Caki2 (cell line): ENCODE measurements at regions not wholly inside any gene's neighbourhood (a gene's known extent, or its start where the extent isn't known, plus 50 kb on each side); places are given as distances from the start of the nearest gene placed in this dataset.
"Not testable (repeated sequence)": the region's sequence is repeated elsewhere in the genome, so short reads cannot be mapped to it uniquely, and the experiment has no call there.

Experiments used
- DNase-seq: peaks from one replicate; pipeline ENCODE4 v3.0.0-alpha.2; 2015; ENCODE audit warnings: low read depth
- in situ Hi-C: cut with HindIII; loops from 2 replicates; pipeline ENCODE4 v1.10.0; 2016; ENCODE audit warnings: low sequenced_read_pairs, low pct_unique_long_range_greater_than_20kb, mixed read lengths

- no peak for DNase-seq
- in situ Hi-C loops, result no loop called here
Observed at GRCh38 chr4:178148106-178148505, 705.9 kb upstream of the AGA start.

GRCh38 chr4:178165251-178165950, 723.2 kb upstream of the AGA start:
- DNase-seq, result no peak
- in situ Hi-C loops, result no loop called here

- DNase-seq, result no peak
- in situ Hi-C loops, result no loop called here
Observed at GRCh38 chr4:178165951-178166308, 723.7 kb upstream of the AGA start.

GRCh38 chr4:178173771-178174170, 731.5 kb upstream of the AGA start:
- in situ Hi-C loops, result no loop called here
- no peak for DNase-seq

- no peak for DNase-seq
Observed at GRCh38 chr4:178174756-178175155, 732.5 kb upstream of the AGA start.

GRCh38 chr4:178185517-178185916, 743.3 kb upstream of the AGA start:
- no peak for DNase-seq
- in situ Hi-C loops, result no loop called here

More at GRCh38 chr4:178174756-178175155, 732.5 kb upstream of the AGA start:
- in situ Hi-C loops, result no loop called here

- in situ Hi-C loops, result no loop called here
- DNase-seq, result no peak
Observed at GRCh38 chr4:178192611-178193010, 750.4 kb upstream of the AGA start.

GRCh38 chr4:178196751-178197374, 754.6 kb upstream of the AGA start:
- in situ Hi-C loops, result no loop called here
- DNase-seq, result no peak

GRCh38 chr4:178198691-178199090, 756.5 kb upstream of the AGA start:
- in situ Hi-C loops, result no loop called here
- DNase-seq, result no peak

- no peak for DNase-seq
- in situ Hi-C loops, result no loop called here
Observed at GRCh38 chr4:178202422-178202821, 760.2 kb upstream of the AGA start.

GRCh38 chr4:178205826-178206225, 763.6 kb upstream of the AGA start:
- DNase-seq, result no peak
- in situ Hi-C loops, result no loop called here

GRCh38 chr4:178215309-178215708, 773.1 kb upstream of the AGA start:
- in situ Hi-C loops, result no loop called here

GRCh38 chr4:178215763-178216162, 773.5 kb upstream of the AGA start:
- in situ Hi-C loops, result no loop called here

More at GRCh38 chr4:178215309-178215708, 773.1 kb upstream of the AGA start:
- no peak for DNase-seq

GRCh38 chr4:178226421-178226820, 784.2 kb upstream of the AGA start:
- DNase-seq, in situ Hi-C loops: not testable (repeated sequence)

More at GRCh38 chr4:178215763-178216162, 773.5 kb upstream of the AGA start:
- DNase-seq, result no peak

- in situ Hi-C loops, result no loop called here
- no peak for DNase-seq
Observed at GRCh38 chr4:178233906-178234305, 791.7 kb upstream of the AGA start.

GRCh38 chr4:178240891-178241290, 798.7 kb upstream of the AGA start:
- no peak for DNase-seq
- in situ Hi-C loops, result no loop called here

- DNase-seq, result no peak
- in situ Hi-C loops, result no loop called here
Observed at GRCh38 chr4:178241601-178242118, 799.4 kb upstream of the AGA start.

GRCh38 chr4:178242655-178243054, 800.4 kb upstream of the AGA start:
- in situ Hi-C loops, result no loop called here

GRCh38 chr4:178244785-178245184, 802.5 kb upstream of the AGA start:
- DNase-seq, result no peak
- in situ Hi-C loops, result no loop called here

More at GRCh38 chr4:178242655-178243054, 800.4 kb upstream of the AGA start:
- DNase-seq, result no peak

GRCh38 chr4:178255172-178255571, 812.9 kb upstream of the AGA start:
- DNase-seq, result no peak
- in situ Hi-C loops, result no loop called here
